Transverse colon (tissue), 4 donors: ENCODE measurements at regions not wholly inside any gene's neighbourhood (a gene's known extent, or its start where the extent isn't known, plus 50 kb on each side); places are given as distances from the start of the nearest gene placed in this dataset.

ENCODE experiments used
- DNase-seq: peaks from one replicate; pipeline ENCODE4 v3.0.0-alpha.2; 2019
- H3K27ac ChIP-seq, 4 donors: fragments of 200-600 bp; sonication (generic); 2 replicates each; pipeline ENCODE4 v1.5.1; 2016 to 2018; ENCODE audit warnings: inconsistent platforms in 4 of 4
- H3K27me3 ChIP-seq: fragments of 200-600 bp; sonication (generic); 2 replicates; pipeline ENCODE4 v1.5.1; 2017; ENCODE audit warnings: inconsistent platforms
- H3K36me3 ChIP-seq, 4 donors: fragments of 200-600 bp; sonication (generic); 2 replicates each; pipeline ENCODE4 v1.5.1; 2017 to 2019; ENCODE audit warnings: inconsistent platforms in 4 of 4
- H3K4me1 ChIP-seq, 4 donors: fragments of 200-600 bp; sonication (generic); 2 replicates each; pipeline ENCODE4 v1.5.1; 2017 to 2020; ENCODE audit warnings: inconsistent platforms in 4 of 4
- H3K4me3 ChIP-seq, 4 donors: fragments of 200-600 bp; sonication (generic); 1 replicate in 1 of 4; 2 replicates in 3 of 4; pipeline versions ENCODE4 v1.5.1 to v1.6.1; 2017 to 2019; ENCODE audit warnings: inconsistent platforms in 4 of 4
- H3K9me3 ChIP-seq, 2 donors: fragments of 200-600 bp; sonication (generic); 2 replicates each; pipeline ENCODE4 v1.5.1; 2017 to 2019; ENCODE audit warnings: inconsistent platforms in 2 of 2
- CTCF ChIP-seq, 5 experiments: fragments of 200-600 bp in 3 of 5; fragments of 450-650 bp in 2 of 5; sonication (generic) in 3 of 5; IDR thresholded peaks; 1 replicate in 2 of 5; 2 replicates in 3 of 5; pipeline ENCODE4 v1.5.1; 2016 to 2017; ENCODE audit warnings: antibody characterized with exemption in 5 of 5, inconsistent platforms in 3 of 5, mild to moderate bottlenecking in 2 of 5, moderate library complexity in 1 of 5
- EP300 ChIP-seq: sonication (generic); formaldehyde crosslinking; IDR thresholded peaks from one replicate; pipeline ENCODE4 v1.6.1; 2017; ENCODE audit warnings: antibody characterized with exemption, low read depth
- POLR2A ChIP-seq: fragments of 450-650 bp; IDR thresholded peaks from one replicate; pipeline ENCODE4 v1.6.1; 2016; ENCODE audit warnings: antibody characterized with exemption, mild to moderate bottlenecking, moderate library complexity
- POLR2AphosphoS5 ChIP-seq, 3 donors: sonication (generic); formaldehyde crosslinking; IDR thresholded peaks; one replicate each; pipeline ENCODE4 v1.6.1; 2016; ENCODE audit warnings: antibody characterized with exemption in 3 of 3
- WGBS, 2 donors: methylation state at CpG; one replicate each; pipeline ENCODE4 v1.1.5; 2018; ENCODE audit warnings: low coverage in 1 of 2; 5-methylcytosine and 5-hydroxymethylcytosine counted together
- in situ Hi-C, 4 donors: fragments of 200-750 bp; cut with MboI; loops; one replicate each; pipeline versions ENCODE4 v1.15.0 to v1.15.1; 2017; ENCODE audit warnings: low sequenced_read_pairs in 3 of 4, low pct_ligation_motif_present in 1 of 4, low pct_unique_long_range_greater_than_20kb in 1 of 4
- intact Hi-C: fragments of 100-400 bp; cut with DNase I; formaldehyde crosslinking; loops from one replicate; pipeline ENCODE4 v1.15.1; 2023; ENCODE audit warnings: low total_unique reads

- intact Hi-C loops (no loop called here), in situ Hi-C loops (no loop called here)
- no peak overlapping the region for H3K27ac ChIP-seq
- H3K36me3 ChIP-seq, result no peaks in the 10 kb centered on the region
- no peak for TF ChIP-seq CTCF (IDR thresholded peaks at IDR 0.05)
- TF ChIP-seq EP300, result no peak
- no peak for TF ChIP-seq POLR2A
- no peak for TF ChIP-seq POLR2AphosphoS5 (IDR thresholded peaks at IDR 0.05)
- H3K4me3 ChIP-seq, result no peak overlapping the region
- H3K9me3 ChIP-seq, result no peaks in the 10 kb centered on the region
- 73 to 80% methylated on average over 4 to 8 of the region's 8 CpGs for WGBS, 2 donors
- no peaks in the 10 kb centered on the region for H3K27me3 ChIP-seq
- no peak for DNase-seq
- H3K4me1 ChIP-seq, result no peaks in the 10 kb centered on the region
Measured at GRCh38 chr15:91609231-91609630, 244.3 kb upstream of the SLCO3A1 start.

DNA sequence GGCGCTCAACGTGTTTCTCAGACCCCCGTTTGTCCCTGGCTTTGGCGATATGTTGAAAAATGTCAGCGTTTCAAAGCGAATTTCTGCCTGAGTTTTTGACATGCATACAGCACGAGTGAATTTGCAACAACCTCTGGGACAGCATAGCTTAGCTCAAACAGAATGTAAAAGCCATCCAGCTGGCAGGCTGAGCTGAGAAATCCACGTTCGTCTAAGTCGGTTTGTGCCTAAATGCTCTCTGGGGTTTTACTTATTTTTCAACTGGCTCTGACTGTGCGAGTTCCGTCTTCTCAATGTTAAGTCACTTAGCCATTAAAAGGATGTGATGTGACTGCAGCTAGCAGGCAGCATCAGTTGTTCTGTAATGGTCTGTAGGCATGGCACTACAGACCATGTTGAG, 243.5 kb upstream of the SLCO3A1 start:
- no peak for TF ChIP-seq POLR2AphosphoS5 (IDR thresholded peaks at IDR 0.05)
- H3K27ac ChIP-seq, result no peak overlapping the region
- H3K4me3 ChIP-seq, result no peak overlapping the region
- H3K9me3 ChIP-seq, result no peaks in the 10 kb centered on the region
- intact Hi-C loops, result no loop called here
- no peaks in the 10 kb centered on the region for H3K27me3 ChIP-seq
- 71 to 83% methylated on average over 7 to 12 of the region's 12 CpGs for WGBS, 2 donors
- no peaks in the 10 kb centered on the region for H3K4me1 ChIP-seq
- no peaks in the 10 kb centered on the region for H3K36me3 ChIP-seq
- in situ Hi-C loops, result no loop called here
- DNase-seq, result no peak

- Histone ChIP-seq H3K27ac (no peak overlapping the region), H3K9me3 (no peaks in the 10 kb centered on the region), H3K36me3 (no peaks in the 10 kb centered on the region), H3K4me3 (no peak overlapping the region), H3K27me3 (no peaks in the 10 kb centered on the region), H3K4me1 (no peaks in the 10 kb centered on the region)
- DNase-seq, result no peak
- intact Hi-C loops (no loop called here), in situ Hi-C loops (no loop called here)
- no peak for TF ChIP-seq POLR2A
- no peak for TF ChIP-seq EP300
- no peak for TF ChIP-seq CTCF (IDR thresholded peaks at IDR 0.05)
- TF ChIP-seq POLR2AphosphoS5 (IDR thresholded peaks at IDR 0.05), result no peak
- 48 to 81% methylated on average over 3 to 10 of the region's 10 CpGs for WGBS, 2 donors
Measured at GRCh38 chr15:91611561-91612323, 241.8 kb upstream of the SLCO3A1 start.

DNA sequence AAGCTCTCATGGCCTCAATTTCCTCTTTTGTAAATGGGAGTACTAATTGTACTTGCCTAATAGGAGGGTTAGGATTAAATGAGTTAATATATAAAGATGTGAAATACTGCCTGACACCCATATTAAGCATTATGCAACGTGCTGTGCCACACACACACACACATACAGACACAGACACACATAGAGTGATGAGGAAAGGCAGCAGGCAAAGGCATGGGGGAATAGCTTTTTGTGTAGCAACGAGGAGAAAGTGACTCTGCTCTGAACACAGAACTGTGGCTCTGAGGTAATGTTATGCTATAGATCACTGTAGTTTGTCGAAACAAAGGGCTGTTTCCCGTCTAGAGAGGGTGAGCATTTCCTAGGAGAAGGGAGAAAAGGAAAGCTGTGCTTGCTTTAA, 233.3 kb upstream of the SLCO3A1 start:
- no peak for DNase-seq
- Histone ChIP-seq H3K4me1 (no peaks in the 10 kb centered on the region), H3K27me3 (no peaks in the 10 kb centered on the region), H3K27ac (no peak overlapping the region), H3K36me3 (no peaks in the 10 kb centered on the region), H3K4me3 (no peak overlapping the region), H3K9me3 (no peaks in the 10 kb centered on the region)
- WGBS, 2 donors, result 25 to 32% methylated on average over 4 of the region's 4 CpGs
- in situ Hi-C loops, result no loop called here
- intact Hi-C loops, result no loop called here
- no peak for TF ChIP-seq EP300
- TF ChIP-seq POLR2AphosphoS5 (IDR thresholded peaks at IDR 0.05), result no peak
- no peak for TF ChIP-seq POLR2A
- TF ChIP-seq CTCF (IDR thresholded peaks at IDR 0.05), result no peak

GRCh38 chr15:91622235-91622634, 231.3 kb upstream of the SLCO3A1 start:
- in situ Hi-C loops (no loop called here), intact Hi-C loops (no loop called here)
- WGBS, 2 donors, result 89 to 90% methylated on average over 4 of the region's 4 CpGs
- Histone ChIP-seq H3K4me3 (no peak overlapping the region), H3K27ac (no peak overlapping the region), H3K36me3 (no peaks in the 10 kb centered on the region), H3K4me1 (no peaks in the 10 kb centered on the region), H3K9me3 (no peaks in the 10 kb centered on the region), H3K27me3 (no peaks in the 10 kb centered on the region)
- TF ChIP-seq CTCF (IDR thresholded peaks at IDR 0.05) (no peak), EP300 (no peak), POLR2A (no peak), POLR2AphosphoS5 (IDR thresholded peaks at IDR 0.05) (no peak)
- no peak for DNase-seq
